Neutrophil (primary cell): ENCODE measurements at regions not wholly inside any gene's neighbourhood (a gene's known extent, or its start where the extent isn't known, plus 50 kb on each side); places are given as distances from the start of the nearest gene placed in this dataset.

Source experiments
- H3K27ac ChIP-seq: fragments of 200-600 bp; sonication (generic); 2 replicates; pipeline ENCODE4 v1.5.1; 2016; ENCODE audit warnings: mild to moderate bottlenecking, moderate library complexity
- H3K27me3 ChIP-seq: fragments of 200-600 bp; sonication (generic); 2 replicates; pipeline ENCODE4 v1.6.0; 2016; ENCODE audit warnings: mild to moderate bottlenecking
- H3K36me3 ChIP-seq: fragments of 200-600 bp; sonication (generic); 2 replicates; pipeline ENCODE4 v1.5.1; 2017
- H3K4me1 ChIP-seq, 2 experiments: fragments of 200-600 bp in 1 of 2; sonication (generic) in 1 of 2; 1 replicate in 1 of 2; 2 replicates in 1 of 2; pipeline versions ENCODE4 v1.5.1 to v1.6.1; 2013 to 2016; ENCODE audit warnings: low read depth in 1 of 2, low read length in 1 of 2, mild to moderate bottlenecking in 1 of 2, moderate library complexity in 1 of 2; ENCODE audit not compliant: control insufficient read depth in 1 of 2, insufficient read depth in 1 of 2
- H3K4me3 ChIP-seq, 2 experiments: fragments of 200-600 bp in 1 of 2; sonication (generic) in 1 of 2; 1 replicate in 1 of 2; 2 replicates in 1 of 2; pipeline ENCODE4 v1.5.1; 2013 to 2016; ENCODE audit warnings: low read depth in 1 of 2, low read length in 1 of 2, mild to moderate bottlenecking in 1 of 2, moderate library complexity in 1 of 2
- H3K9me3 ChIP-seq: fragments of 200-600 bp; sonication (generic); 2 replicates; pipeline ENCODE4 v1.5.1; 2016
- TF ChIP-seq, protein P1 (sequence below): fragments of 200-600 bp; sonication (generic); IDR thresholded peaks from 2 replicates; pipeline ENCODE4 v1.5.1; 2016; ENCODE audit warnings: antibody characterized with exemption

GRCh38 chr3:21979706-21980105, 228.7 kb upstream of the ZNF385D start:
- Histone ChIP-seq H3K27ac (no peak overlapping the region), H3K27me3 (no peaks in the 10 kb centered on the region), H3K36me3 (no peaks in the 10 kb centered on the region), H3K9me3 (no peaks in the 10 kb centered on the region), H3K4me1 (no peaks in the 10 kb centered on the region), H3K4me3 (no peak overlapping the region)
- TF ChIP-seq, protein P1, sequence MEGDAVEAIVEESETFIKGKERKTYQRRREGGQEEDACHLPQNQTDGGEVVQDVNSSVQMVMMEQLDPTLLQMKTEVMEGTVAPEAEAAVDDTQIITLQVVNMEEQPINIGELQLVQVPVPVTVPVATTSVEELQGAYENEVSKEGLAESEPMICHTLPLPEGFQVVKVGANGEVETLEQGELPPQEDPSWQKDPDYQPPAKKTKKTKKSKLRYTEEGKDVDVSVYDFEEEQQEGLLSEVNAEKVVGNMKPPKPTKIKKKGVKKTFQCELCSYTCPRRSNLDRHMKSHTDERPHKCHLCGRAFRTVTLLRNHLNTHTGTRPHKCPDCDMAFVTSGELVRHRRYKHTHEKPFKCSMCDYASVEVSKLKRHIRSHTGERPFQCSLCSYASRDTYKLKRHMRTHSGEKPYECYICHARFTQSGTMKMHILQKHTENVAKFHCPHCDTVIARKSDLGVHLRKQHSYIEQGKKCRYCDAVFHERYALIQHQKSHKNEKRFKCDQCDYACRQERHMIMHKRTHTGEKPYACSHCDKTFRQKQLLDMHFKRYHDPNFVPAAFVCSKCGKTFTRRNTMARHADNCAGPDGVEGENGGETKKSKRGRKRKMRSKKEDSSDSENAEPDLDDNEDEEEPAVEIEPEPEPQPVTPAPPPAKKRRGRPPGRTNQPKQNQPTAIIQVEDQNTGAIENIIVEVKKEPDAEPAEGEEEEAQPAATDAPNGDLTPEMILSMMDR = no peak

- Histone ChIP-seq H3K4me1 (no peaks in the 10 kb centered on the region), H3K27ac (no peak overlapping the region), H3K36me3 (no peaks in the 10 kb centered on the region), H3K4me3 (no peak overlapping the region), H3K9me3 (peaks cover 3% of the 10 kb centered on the region), H3K27me3 (no peaks in the 10 kb centered on the region)
- TF ChIP-seq, protein P1 = no peak
Observed at GRCh38 chr3:21989341-21990042, 238.5 kb upstream of the ZNF385D start.

DNA sequence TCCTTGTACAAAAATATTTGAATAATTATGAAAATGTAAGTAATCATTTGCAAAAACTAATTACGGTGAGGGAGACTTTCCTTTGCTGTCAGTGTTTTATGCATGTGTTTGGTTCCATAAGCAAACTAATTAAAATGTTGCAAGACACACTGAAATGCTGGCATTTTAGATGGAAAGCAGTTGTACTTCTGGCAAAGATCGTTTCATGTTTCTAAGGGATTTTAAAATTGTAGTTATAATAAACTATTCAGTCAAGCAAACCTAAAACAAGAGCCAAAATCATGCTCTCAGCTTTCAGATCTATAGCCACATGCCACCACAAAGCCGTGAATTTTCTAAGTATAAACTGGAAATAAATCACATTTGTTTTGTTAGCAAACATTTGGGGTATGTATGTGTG, 240.1 kb upstream of the ZNF385D start:
- Histone ChIP-seq H3K27ac (no peak overlapping the region), H3K36me3 (no peaks in the 10 kb centered on the region), H3K4me1 (no peaks in the 10 kb centered on the region), H3K9me3 (peaks cover 3% of the 10 kb centered on the region), H3K27me3 (no peaks in the 10 kb centered on the region), H3K4me3 (no peak overlapping the region)
- TF ChIP-seq, protein P1 = no peak

DNA sequence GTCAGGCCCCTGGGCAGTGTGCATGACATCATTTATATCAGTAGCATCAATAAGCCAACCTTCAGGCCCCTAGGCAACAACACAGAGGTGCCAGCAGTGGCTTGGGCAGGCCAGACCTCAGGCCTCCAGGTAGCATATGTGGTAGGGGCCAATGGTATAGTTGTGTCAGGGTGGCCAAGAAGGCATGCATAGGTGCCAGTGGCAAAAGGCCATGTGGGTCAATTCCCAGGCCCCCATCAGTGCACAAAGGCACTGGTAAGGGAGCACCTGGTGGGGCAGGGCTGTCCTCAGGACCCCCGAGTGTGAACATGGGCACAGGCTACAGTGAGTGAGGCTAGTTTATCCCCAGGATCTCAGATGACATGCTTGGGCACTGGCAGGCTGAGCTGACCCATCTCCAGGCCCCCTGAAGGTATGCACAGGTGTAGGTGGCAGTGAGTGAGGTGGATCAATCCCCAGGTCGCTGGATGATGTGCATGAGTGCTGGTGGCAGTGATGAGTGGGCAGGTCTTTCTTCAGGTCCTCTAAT, 244.1 kb upstream of the ZNF385D start:
- H3K27me3 ChIP-seq = no peaks in the 10 kb centered on the region
- H3K4me1 ChIP-seq = no peaks in the 10 kb centered on the region
- H3K4me3 ChIP-seq = no peak overlapping the region
- H3K9me3 ChIP-seq = no peaks in the 10 kb centered on the region
- no peak overlapping the region for H3K27ac ChIP-seq
- TF ChIP-seq, protein P1 = no peak
- H3K36me3 ChIP-seq = no peaks in the 10 kb centered on the region

- H3K36me3 ChIP-seq = no peaks in the 10 kb centered on the region
- no peaks in the 10 kb centered on the region for H3K4me1 ChIP-seq
- H3K9me3 ChIP-seq = no peaks in the 10 kb centered on the region
- TF ChIP-seq, protein P1 = no peak
- H3K27me3 ChIP-seq = no peaks in the 10 kb centered on the region
- no peak overlapping the region for H3K4me3 ChIP-seq
- H3K27ac ChIP-seq = no peak overlapping the region
Observed at GRCh38 chr3:22007368-22007767, 256.4 kb upstream of the ZNF385D start.
